K562 (cell line): ENCODE measurements at regions not wholly inside any gene's neighbourhood (a gene's known extent, or its start where the extent isn't known, plus 50 kb on each side); places are given as distances from the start of the nearest gene placed in this dataset.

Source experiments
- ATAC-seq: fragments of 200-7000 bp; cut with Tn5 transposase; 3 replicates; pipeline ENCODE4 v1.9.1; 2020; ENCODE audit warnings: moderate library complexity
- BruUV-seq: library from RNA; stranded (reverse); fragments of 400-500 nt; replicated peaks from 2 replicates; lab custom pipeline; 2021; lab: Mats Ljungman, UMichigan
- CTCF ChIA-PET: fragments of 300-600 bp; formaldehyde crosslinking; extraction: SDS; loops from one replicate; lab custom pipeline; 2021; ENCODE audit warnings: low intra/inter-chr PET ratio; lab: Yijun Ruan, JAX
- POLR2A ChIA-PET: fragments of 300-600, 350-650 bp; sonication (Branson Sonifier 250); formaldehyde crosslinking; extraction: SDS; loops from one replicate; lab custom pipeline; 2021; ENCODE audit warnings: antibody characterized with exemption, inconsistent platforms; lab: Yijun Ruan, JAX
- DNase-seq, 4 experiments: peaks; one replicate each; pipeline versions ENCODE4 v3.0.0 to v3.0.0-alpha.2; 2011 to 2018; ENCODE audit warnings: low spot score in 3 of 4, mixed read lengths in 3 of 4; ENCODE audit errors: extremely low read depth in 1 of 4
- FAIRE-seq: peaks from 2 replicates; lab custom pipeline; 2011; peaks lifted over from hg19 to GRCh38; lab: Jason Lieb, UNC
- H2AFZ ChIP-seq: 2 replicates; pipeline ENCODE4 v1.6.0; 2011; ENCODE audit warnings: low read depth, low read length, control low read depth, inconsistent platforms
- H3K27ac ChIP-seq: fragments of 200-600 bp; 3 replicates; pipeline ENCODE4 v1.8.0; 2011; ENCODE audit warnings: low read depth, mild to moderate bottlenecking, control low read depth, inconsistent platforms, low read length, moderate library complexity, mixed read lengths; ENCODE audit errors: extremely low read depth
- H3K27me3 ChIP-seq, 2 experiments: fragments of 300-600 bp in 1 of 2; 2 replicates in 1 of 2; 3 replicates in 1 of 2; pipeline versions ENCODE4 v1.6.0 to v1.8.0; 2011; ENCODE audit warnings: inconsistent platforms in 2 of 2, low read length in 2 of 2, mild to moderate bottlenecking in 1 of 2, mixed read lengths in 1 of 2, moderate library complexity in 1 of 2; ENCODE audit not compliant: control insufficient read depth in 2 of 2, insufficient read depth in 2 of 2
- H3K36me3 ChIP-seq: fragments of 300-600 bp; 3 replicates; pipeline ENCODE4 v1.8.0; 2011; ENCODE audit warnings: mild to moderate bottlenecking, low read length, inconsistent platforms; ENCODE audit not compliant: control insufficient read depth, insufficient read depth
- H3K4me1 ChIP-seq, 2 experiments: fragments of 200-600 bp in 1 of 2; replicated peaks in 1 of 2; 2 replicates in 1 of 2; 3 replicates in 1 of 2; pipeline versions ENCODE4 v1.5.1 to v1.8.0; 2011; ENCODE audit warnings: inconsistent platforms in 2 of 2, low read length in 2 of 2, mild to moderate bottlenecking in 1 of 2, mixed read lengths in 1 of 2, moderate library complexity in 1 of 2; ENCODE audit not compliant: control insufficient read depth in 2 of 2, insufficient read depth in 2 of 2
- H3K4me2 ChIP-seq: 2 replicates; pipeline ENCODE4 v1.6.1; 2011; ENCODE audit warnings: low read length, control low read depth, inconsistent platforms, mixed read lengths; ENCODE audit not compliant: insufficient read depth
- H3K4me3 ChIP-seq: fragments of 200-600 bp; sonication (generic), shearing (Covaris generic); 2 replicates; pipeline ENCODE4 v1.5.1; 2016; ENCODE audit warnings: control low read depth, inconsistent platforms
- H3K79me2 ChIP-seq: fragments of 200-600 bp; 3 replicates; pipeline ENCODE4 v1.8.0; 2011; ENCODE audit warnings: low read length, inconsistent platforms; ENCODE audit not compliant: control insufficient read depth, insufficient read depth
- H3K9ac ChIP-seq, 2 experiments: 2 replicates each; pipeline versions ENCODE4 v1.6.0 to v1.6.1; 2011; ENCODE audit warnings: low read depth in 2 of 2, low read length in 2 of 2, control low read depth in 1 of 2, inconsistent platforms in 1 of 2, mild to moderate bottlenecking in 1 of 2, mixed read lengths in 1 of 2; ENCODE audit not compliant: insufficient read depth in 1 of 2
- H3K9me1 ChIP-seq: one replicate; pipeline ENCODE4 v1.6.0; 2011; ENCODE audit warnings: inconsistent platforms, mild to moderate bottlenecking, low read length, moderate library complexity; ENCODE audit not compliant: control insufficient read depth, insufficient read depth
- H3K9me3 ChIP-seq: replicated peaks from 2 replicates; pipeline ENCODE4 v1.5.1; 2011; ENCODE audit warnings: low read depth, low read length, inconsistent platforms; ENCODE audit not compliant: control insufficient read depth, insufficient read depth
- H4K20me1 ChIP-seq: replicated peaks from 2 replicates; pipeline ENCODE4 v1.6.1; 2011; ENCODE audit warnings: low read length, inconsistent platforms, mixed read lengths; ENCODE audit not compliant: control insufficient read depth, insufficient read depth
- DDX20 ChIP-seq: fragments of 450-650 bp; IDR thresholded peaks from 2 replicates; pipeline ENCODE4 v1.6.1; 2016; ENCODE audit warnings: missing genetic modification characterization, low read depth, mild to moderate bottlenecking, missing compliant biosample characterization, moderate library complexity
- EGR1 ChIP-seq: fragments of 450-650 bp; conservative IDR thresholded peaks from 2 replicates; pipeline ENCODE4 v1.6.1; 2017; ENCODE audit warnings: mild to moderate bottlenecking
- ESRRA ChIP-seq: fragments of 450-650 bp; IDR thresholded peaks from 2 replicates; pipeline ENCODE4 v1.6.1; 2014; ENCODE audit warnings: low read depth, mild to moderate bottlenecking, moderate library complexity, borderline replicate concordance
- GTF2E2 ChIP-seq: fragments of 200-800 bp; sonication (Bioruptor generic); IDR thresholded peaks from 2 replicates; pipeline ENCODE4 v1.6.1; 2016; ENCODE audit warnings: missing genetic modification characterization, missing compliant biosample characterization
- MTA1 ChIP-seq: fragments of 450-650 bp; IDR thresholded peaks from 2 replicates; pipeline ENCODE4 v1.6.1; 2017; ENCODE audit warnings: borderline replicate concordance
- SIN3B ChIP-seq: fragments of 450-650 bp; IDR thresholded peaks from 2 replicates; pipeline ENCODE4 v1.6.1; 2017; ENCODE audit warnings: low read depth, mild to moderate bottlenecking, moderate library complexity
- ZNF134 ChIP-seq: fragments of 250-450 bp; sonication (Bioruptor Pico); conservative IDR thresholded peaks from 2 replicates; pipeline ENCODE4 v1.4.0; 2020
- ZNF79 ChIP-seq: fragments of 250-450 bp; sonication (Bioruptor Pico); IDR thresholded peaks from 2 replicates; pipeline ENCODE4 v1.4.0; 2020; ENCODE audit warnings: low read depth, mild to moderate bottlenecking, moderate library complexity
- WGBS: fragments of 100-300 bp; shearing (Covaris generic); methylation state at CpG from one replicate; pipeline ENCODE4 v1.1.6; 2016; ENCODE audit warnings: low coverage, mixed read lengths; ENCODE audit not compliant: insufficient coverage; ENCODE audit errors: missing lambda C conversion rate; 5-methylcytosine and 5-hydroxymethylcytosine counted together
- in situ Hi-C: fragments of 300-500 bp; cut with MboI; formaldehyde crosslinking; loops from 4 replicates; pipeline ENCODE4 v1.15.0; 2018; ENCODE audit warnings: inconsistent platforms, mixed read lengths
- intact Hi-C: fragments of 100-400 bp; cut with micrococcal nuclease; formaldehyde crosslinking; loops from 2 replicates; pipeline ENCODE4 v1.14.2; 2022
- TF ChIP-seq, protein P1 (sequence below): fragments of 450-650 bp; formaldehyde crosslinking; IDR thresholded peaks from 2 replicates; pipeline ENCODE4 v1.4.0; 2020; ENCODE audit warnings: mild to moderate bottlenecking
- TF ChIP-seq, protein P2 (sequence below), 2 experiments: fragments of 450-650 bp; IDR thresholded peaks; 2 replicates each; pipeline ENCODE4 v1.6.1; 2016

DNA sequence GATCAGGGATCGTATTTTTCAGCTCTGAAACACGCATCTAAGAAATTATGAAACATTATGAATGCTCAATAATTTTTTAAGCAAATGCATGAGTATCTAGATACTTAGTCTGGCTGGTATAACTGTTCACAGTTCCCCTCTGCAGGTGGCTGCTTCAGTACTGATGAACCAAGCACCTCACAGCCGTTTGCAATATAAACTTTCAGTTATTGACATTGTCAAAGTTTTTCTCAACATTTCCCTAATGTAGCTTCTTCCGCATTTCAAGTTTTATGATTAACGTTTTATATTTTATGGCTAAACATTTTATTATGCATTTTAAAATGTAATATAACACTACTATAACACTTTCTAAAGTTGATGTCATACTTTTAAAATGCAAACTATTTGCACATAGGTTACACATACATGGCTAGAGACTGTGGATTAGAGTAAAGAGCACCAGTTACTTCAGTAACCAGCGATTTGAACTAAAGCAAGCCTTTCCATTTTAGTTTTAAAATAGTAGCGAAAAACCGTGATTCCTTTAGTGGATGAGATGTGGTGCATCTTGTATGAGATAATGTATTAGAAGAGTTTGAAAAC is 495.4 kb downstream of the XIRP2 start:
- under 1% methylated on average over 8 of the region's 8 CpGs for WGBS
- Histone ChIP-seq H3K4me1 (no peaks in the 10 kb centered on the region), H3K4me2 (no peak overlapping the region), H3K27ac (no peak overlapping the region), H2AFZ (no peak overlapping the region), H3K27me3 (no peaks in the 10 kb centered on the region), H3K9ac (no peak overlapping the region), H4K20me1 (no peaks in the 10 kb centered on the region), H3K9me3 (0 out of 2 replicates have a peak, but pooled peaks cover 3% of the 10 kb centered on the region), H3K36me3 (no peaks in the 10 kb centered on the region), H3K4me3 (no peak overlapping the region), H3K9me1 (no peaks in the 10 kb centered on the region), H3K79me2 (no peaks in the 10 kb centered on the region)
- TF ChIP-seq ZNF79 (CRISPR knock-in tag): no peak
- TF ChIP-seq, protein P1, sequence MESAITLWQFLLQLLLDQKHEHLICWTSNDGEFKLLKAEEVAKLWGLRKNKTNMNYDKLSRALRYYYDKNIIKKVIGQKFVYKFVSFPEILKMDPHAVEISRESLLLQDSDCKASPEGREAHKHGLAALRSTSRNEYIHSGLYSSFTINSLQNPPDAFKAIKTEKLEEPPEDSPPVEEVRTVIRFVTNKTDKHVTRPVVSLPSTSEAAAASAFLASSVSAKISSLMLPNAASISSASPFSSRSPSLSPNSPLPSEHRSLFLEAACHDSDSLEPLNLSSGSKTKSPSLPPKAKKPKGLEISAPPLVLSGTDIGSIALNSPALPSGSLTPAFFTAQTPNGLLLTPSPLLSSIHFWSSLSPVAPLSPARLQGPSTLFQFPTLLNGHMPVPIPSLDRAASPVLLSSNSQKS (CRISPR knock-in tag): no peak
- POLR2A ChIA-PET: no interaction called here
- DNase-seq (no peak), ATAC-seq (no peak), FAIRE-seq (no peak)
- intact Hi-C loops (no loop called here), in situ Hi-C loops (no loop called here)
- CTCF ChIA-PET: no interaction called here
- no TSS peak for BruUV-seq

GRCh38 chr2:167381349-167381748 is 493.1 kb downstream of the XIRP2 start:
- no peak for DNase-seq
- no peak overlapping the region for H3K4me2 ChIP-seq
- H3K27ac ChIP-seq: no peak overlapping the region
- no peaks in the 10 kb centered on the region for H3K36me3 ChIP-seq
- H3K4me3 ChIP-seq: no peak overlapping the region
- H3K27me3 ChIP-seq: no peaks in the 10 kb centered on the region
- no peaks in the 10 kb centered on the region for H4K20me1 ChIP-seq
- BruUV-seq: no TSS peak
- intact Hi-C loops: no loop called here
- no peak for ATAC-seq
- H3K9ac ChIP-seq: no peak overlapping the region
- WGBS: 2% methylated on average over 2 of the region's 2 CpGs
- TF ChIP-seq MTA1: no peak
- TF ChIP-seq SIN3B: no peak
- TF ChIP-seq EGR1: no peak
- TF ChIP-seq, protein P2, sequence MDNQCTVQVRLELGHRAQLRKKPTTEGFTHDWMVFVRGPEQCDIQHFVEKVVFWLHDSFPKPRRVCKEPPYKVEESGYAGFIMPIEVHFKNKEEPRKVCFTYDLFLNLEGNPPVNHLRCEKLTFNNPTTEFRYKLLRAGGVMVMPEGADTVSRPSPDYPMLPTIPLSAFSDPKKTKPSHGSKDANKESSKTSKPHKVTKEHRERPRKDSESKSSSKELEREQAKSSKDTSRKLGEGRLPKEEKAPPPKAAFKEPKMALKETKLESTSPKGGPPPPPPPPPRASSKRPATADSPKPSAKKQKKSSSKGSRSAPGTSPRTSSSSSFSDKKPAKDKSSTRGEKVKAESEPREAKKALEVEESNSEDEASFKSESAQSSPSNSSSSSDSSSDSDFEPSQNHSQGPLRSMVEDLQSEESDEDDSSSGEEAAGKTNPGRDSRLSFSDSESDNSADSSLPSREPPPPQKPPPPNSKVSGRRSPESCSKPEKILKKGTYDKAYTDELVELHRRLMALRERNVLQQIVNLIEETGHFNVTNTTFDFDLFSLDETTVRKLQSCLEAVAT (IDR thresholded peaks at IDR 0.05): no peak
- TF ChIP-seq ESRRA: no peak
- TF ChIP-seq GTF2E2 (tag): no peak
- TF ChIP-seq ZNF134 (CRISPR knock-in tag): no peak
- no peak for TF ChIP-seq DDX20 (tag)
- no peaks in the 10 kb centered on the region for H3K9me3 ChIP-seq
- POLR2A ChIA-PET: no interaction called here
- no peaks in the 10 kb centered on the region for H3K9me1 ChIP-seq
- H3K79me2 ChIP-seq: no peaks in the 10 kb centered on the region
- no peaks in the 10 kb centered on the region for H3K4me1 ChIP-seq
- no peak for FAIRE-seq
- no peak overlapping the region for H2AFZ ChIP-seq
- CTCF ChIA-PET: no interaction called here
- in situ Hi-C loops: no loop called here
